HG03139 (cell line): ENCODE measurements at regions not wholly inside any gene's neighbourhood (a gene's known extent, or its start where the extent isn't known, plus 50 kb on each side); places are given as distances from the start of the nearest gene placed in this dataset.

Experiments
- ATAC-seq: cut with Tn5 transposase; IDR thresholded peaks from one replicate; pipeline ENCODE4 v1.9.1; 2021; ENCODE audit not compliant: unreplicated experiment

DNA sequence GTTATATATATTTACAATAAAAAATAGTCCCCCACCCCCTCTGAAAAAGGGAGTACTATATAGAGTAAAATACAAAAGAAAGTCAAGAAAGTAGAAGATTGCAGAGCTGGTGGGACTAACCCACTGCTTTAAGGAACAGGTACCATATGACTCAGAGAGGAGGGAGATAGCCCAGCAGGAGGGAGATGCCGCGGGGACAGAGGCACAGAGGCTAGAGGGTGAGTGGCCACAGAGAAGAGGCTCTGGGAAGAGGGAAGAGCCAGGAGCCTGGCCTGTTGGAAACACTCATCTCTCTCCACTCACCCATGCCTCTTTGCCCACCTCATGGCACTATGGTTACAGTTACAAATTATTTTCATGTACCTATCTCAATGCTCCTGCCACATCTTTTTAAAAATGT, 53.6 kb upstream of the LYVE1 start:
- ATAC-seq = no peak

DNA sequence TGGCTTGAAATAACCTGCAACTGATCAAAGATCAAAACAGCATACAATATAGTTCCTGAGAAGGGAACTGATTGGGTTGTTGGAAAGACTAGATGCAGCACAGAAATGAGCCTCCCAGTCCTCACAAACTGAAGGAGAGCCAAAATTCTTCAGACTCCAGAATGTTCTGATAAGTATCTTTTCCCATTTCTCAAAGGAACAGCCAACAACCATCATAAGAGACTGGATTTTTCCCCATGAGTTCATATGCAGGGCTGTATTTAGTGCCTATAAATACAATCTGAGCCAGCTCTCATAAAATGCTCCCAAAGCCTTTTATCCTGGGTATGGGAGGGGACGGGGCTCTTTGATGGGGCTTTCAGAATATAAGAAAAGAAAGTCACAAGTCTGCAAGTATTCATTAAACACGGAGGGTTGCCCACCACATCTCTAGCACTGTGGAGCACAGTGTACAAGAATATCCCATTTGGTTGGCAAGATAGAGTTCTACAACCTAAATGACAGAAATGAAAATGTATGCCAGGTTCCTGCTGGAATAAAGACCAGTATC, 50.7 kb upstream of the LYVE1 start:
- ATAC-seq = no peak

DNA sequence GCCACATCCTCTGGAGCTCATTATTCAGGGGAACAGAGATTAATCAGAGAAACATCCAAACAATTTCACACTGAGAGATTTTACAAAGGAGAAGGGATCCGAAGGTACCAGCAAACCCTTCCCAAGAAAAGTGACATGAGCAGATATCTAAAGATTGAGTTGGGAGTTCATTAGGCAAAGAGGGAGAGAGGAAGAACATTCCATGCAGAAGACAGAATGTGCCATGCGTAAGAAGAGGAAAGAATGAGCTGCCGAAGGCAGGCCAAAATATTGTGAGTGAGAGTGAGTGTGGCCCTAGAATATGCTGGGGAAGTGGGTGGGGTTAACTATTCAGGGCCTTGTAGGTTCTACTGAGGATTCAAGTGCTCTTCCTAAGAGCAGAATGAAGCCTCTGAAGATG, 50.0 kb upstream of the LYVE1 start:
- no peak for ATAC-seq
